ENCODE measurements at regions not wholly inside any gene's neighbourhood (a gene's known extent, or its start where the extent isn't known, plus 50 kb on each side); places are given as distances from the start of the nearest gene placed in this dataset.
"Not testable (repeated sequence)": the region's sequence is repeated elsewhere in the genome, so short reads cannot be mapped to it uniquely, and the experiment has no call there.

DNA sequence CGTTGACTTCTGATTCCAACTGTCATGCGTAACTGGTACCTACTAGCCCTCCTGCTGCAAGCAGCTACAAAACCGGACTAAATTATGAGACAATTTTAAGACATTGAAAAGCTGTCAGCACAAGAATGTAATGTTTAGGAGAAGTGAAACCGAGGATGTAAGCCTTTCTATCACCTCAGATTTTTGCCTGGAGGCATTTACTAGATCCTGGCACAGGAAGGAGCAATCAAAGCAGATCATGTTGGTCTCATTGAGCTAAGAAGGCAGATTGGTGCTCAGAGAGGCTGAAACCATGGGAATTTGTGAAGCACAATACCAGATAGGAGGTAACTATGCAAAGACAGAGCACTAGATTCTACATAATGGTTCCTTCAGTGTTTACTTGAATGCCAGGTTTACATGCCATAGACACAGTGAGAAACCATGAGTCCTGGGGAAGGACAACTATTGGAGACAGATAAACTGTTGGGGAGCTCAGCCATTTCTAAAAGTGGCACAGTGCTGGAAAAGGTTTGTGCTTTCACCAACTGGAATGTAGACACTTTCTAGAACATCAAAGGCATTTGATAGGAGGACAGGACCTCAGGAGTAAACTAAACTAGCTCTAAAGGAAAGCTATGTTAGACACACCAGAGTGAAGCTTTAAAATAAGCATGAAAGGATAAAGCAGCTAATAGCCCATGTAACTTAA lies 179.4 kb downstream of the LYPLAL1 start:
- DNase-seq (ENCODE audit: low read depth) = no peak

DNA sequence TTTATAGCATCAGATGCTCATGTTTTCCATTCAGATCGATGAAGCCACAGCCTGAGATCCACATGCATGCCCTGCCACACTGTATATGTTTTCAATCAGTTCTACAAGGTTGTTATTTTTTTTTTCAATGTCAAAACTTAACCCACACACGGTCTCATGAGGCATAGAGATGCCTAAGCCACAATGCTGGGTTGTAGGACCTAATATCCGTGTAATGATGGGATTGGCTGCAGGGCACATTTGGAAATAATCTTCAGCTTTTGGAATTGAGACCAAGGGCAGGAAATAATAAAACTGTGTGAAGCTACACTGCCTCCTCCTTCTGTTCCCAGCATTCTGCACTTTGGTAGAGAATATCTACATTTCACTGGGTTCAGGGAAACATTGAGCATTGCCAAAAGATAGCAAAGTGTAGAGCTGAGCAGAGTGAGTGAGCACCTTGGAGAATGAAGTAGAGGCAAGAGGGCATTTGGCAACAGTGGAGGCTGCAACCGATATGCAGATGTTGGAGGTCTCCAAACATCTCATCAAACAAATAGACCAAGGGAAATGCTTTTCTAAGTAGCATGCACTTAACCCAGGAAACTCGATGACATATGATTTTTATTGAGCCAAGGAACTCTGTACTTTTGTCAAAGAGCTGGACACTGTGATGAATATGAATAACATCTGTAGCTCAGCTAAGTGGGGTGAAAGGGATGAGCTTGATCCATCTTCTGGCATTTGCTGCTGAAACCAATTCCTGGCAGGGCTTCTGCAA lies 176.7 kb downstream of the LYPLAL1 start:
- DNase-seq (ENCODE audit: low read depth) = no peak

DNA sequence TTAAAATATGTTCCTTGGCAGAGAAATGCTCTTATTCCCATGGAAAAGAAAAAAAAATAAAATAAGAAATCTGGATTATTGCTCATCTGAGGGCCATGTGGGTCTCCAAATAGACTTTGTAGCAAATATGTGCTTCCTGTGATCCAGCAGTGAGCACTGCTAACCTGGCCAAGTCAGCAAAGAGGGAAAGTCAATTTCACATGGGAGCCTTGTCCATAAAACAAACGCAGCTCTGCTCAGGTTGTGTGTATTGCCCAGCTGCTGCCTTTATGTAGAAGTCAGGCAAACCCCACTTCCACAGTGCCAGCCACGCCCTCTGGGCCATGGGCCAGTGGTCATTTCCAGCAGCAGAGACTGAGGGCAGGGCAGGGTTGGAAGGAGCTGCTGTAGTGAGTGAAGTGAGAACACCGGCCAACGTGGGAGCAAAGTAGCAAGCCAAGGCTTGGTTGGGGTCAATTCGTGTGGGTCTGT lies 174.3 kb downstream of the LYPLAL1 start:
- no peak for DNase-seq (ENCODE audit: low read depth)

DNA sequence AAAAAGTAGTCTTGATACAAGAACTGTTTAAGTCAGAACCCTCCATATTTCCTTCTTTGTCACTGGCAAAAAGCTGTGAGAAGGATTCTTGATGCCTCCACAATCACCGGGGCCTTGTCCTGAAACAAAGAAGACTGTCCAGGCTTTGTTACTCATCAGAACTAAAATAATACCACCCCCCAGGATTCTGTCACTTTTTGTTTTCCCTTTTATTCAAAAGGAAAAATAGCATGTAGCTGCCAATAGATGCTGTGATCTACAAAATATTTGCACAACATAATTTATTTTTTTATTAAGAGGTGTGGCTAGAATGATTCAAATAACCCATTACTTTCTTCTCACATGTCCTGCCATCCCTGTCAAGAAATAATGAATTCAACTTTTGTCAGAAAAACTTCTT lies 173.7 kb downstream of the LYPLAL1 start:
- DNase-seq (ENCODE audit: low read depth) = no peak

DNA sequence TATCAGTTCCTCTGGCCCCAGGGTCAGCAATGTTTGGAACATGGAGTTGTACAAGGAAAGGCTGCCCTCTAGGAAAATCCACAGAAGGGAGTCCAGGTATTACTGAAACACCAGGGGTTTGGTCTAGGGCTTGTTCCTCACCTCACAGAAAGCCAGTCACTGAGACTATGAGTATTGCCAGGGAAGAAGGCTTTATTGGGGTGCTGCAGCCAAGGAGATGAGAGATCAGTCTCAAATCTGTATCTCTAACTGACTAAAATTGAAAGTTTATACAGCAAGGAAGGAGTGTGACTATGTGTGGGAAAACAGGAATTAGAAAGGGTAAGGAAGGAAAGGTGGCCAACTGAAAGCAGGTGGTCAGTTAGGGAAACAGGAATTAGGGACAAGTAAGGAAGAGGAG lies 172.3 kb downstream of the LYPLAL1 start:
- no peak for DNase-seq (ENCODE audit: low read depth)

DNA sequence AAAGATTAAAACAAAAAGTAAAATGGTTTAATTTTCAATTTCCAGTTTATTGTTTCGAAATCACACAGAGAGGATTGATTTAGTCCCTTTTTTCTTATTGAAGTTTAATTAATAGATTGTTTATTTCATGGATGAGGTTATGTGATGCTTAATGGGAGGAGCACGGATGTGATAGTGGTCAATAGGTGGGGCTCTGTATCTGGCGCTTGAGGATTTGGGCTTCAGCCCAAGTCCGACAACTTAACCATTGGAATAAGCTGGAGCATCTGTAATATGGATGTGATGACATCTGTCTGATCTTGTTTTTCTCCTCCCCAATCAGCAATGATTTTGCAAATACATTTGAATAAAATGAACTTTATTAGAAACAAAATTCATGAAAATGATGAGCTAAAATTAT lies 169.2 kb downstream of the LYPLAL1 start:
- no peak for DNase-seq (ENCODE audit: low read depth)

DNA sequence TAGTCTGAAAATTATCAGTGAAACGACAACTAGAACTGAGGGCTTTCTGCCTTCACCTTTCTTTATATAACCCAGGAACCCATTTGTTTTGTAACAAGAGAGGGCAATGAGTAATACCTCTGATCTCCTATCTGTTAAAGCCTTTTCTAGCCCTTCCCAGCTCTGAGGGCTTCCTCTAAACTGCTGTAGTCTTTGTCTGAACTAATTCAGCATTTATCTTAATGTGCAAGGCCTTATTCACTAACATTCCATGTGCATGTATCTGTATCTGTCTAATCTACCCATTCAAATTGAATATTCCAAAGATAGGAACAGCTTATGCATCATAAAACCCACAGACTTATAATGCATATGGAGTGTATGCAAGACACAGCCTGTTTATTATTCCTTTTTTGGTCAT lies 167.1 kb downstream of the LYPLAL1 start:
- no peak for DNase-seq (ENCODE audit: low read depth)

DNA sequence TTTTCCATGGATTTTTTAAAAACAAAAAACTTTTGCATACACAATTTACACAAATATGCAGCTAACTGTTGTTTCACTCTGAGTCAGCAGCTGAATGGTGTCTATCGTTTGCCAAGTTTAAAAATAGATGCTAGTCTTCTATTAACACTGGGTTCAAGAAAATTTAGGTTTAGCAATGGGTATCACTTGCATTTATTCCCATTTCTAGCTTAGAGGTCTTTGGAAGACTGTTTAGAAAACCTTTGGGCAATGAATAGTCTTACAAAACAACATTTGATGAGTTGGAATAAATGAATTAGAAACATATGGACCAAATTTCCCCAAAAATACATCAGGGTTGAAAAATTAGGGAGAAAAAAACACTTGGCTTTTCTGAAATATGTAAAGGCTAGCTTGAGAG lies 165.8 kb downstream of the LYPLAL1 start:
- DNase-seq (ENCODE audit: low read depth) = no peak

DNA sequence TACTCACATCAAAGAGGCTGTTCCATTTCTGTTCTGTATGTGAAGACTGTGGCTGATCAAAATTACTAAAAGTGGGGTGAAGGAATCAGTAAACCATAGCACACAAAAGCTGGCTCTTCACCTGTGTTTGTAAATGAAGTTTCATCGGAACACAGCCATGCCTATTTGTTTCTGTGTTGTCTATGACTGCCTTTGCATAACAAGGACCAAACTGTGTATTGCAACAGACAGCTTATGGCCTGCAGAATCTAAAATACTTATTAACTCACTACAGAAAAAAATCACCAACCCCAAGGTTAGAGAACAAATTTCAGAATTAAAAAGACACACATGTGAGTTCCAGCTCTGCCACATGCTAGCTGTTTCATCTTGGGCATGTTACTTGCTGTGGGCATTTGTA lies 163.9 kb downstream of the LYPLAL1 start:
- DNase-seq (ENCODE audit: low read depth) = no peak

DNA sequence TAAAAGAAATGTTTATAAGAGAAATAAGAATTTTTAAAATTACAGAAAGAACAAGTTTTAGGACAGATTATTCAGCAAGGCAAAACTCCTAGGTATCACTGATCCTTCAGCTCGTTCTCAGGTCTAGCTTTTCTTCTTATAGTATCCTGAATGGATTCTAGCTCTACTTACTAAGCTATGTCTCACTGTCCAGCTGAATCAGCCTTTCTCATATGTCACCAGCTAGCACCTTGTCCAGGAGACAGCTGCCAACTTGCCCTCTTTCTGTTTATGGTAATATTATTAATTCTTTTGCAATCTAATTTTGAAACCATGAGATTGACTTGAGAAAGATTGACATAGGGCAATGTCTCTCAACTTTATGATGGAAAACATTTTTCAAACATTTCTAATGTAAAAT lies 159.9 kb downstream of the LYPLAL1 start:
- no peak for DNase-seq (ENCODE audit: low read depth)

DNA sequence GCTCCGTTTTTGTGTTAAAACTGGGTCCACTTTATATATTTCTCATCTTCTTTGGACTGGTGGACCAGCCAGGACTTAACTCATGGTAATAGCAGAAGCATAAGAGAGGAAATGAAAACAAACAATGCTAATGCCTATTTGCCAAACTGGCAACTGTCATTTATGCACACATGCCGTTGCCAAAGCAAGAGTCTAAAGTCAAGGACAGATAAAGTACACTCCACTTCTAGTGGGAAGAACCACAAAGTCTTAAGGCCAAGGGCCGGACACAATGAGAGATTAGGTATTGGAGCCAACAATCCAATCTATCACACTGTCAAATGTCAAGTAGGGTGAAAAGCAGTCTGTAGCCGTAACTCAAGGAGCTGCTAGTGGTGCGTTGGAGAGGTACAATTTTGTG lies 157.7 kb downstream of the LYPLAL1 start:
- no peak for DNase-seq (ENCODE audit: low read depth)

DNA sequence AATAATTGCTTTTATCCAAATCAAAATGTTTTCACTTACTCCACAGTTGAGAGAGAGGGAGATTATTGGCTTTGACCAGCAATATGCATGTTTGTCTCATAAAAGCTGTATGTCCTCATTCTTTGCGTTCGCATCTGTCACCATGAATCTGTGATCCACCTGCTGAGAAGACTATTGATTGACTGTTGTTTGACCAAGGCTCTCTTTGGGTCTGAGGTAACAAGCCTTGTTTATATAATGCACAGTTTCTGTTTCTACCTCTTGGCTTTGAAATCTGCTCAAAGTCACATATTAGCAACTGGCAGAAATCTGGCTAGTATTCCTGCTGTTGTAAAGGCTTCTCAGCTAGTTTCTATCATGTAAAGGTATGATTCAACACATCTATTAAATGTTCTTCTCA lies 157.0 kb downstream of the LYPLAL1 start:
- no peak for DNase-seq (ENCODE audit: low read depth)

DNA sequence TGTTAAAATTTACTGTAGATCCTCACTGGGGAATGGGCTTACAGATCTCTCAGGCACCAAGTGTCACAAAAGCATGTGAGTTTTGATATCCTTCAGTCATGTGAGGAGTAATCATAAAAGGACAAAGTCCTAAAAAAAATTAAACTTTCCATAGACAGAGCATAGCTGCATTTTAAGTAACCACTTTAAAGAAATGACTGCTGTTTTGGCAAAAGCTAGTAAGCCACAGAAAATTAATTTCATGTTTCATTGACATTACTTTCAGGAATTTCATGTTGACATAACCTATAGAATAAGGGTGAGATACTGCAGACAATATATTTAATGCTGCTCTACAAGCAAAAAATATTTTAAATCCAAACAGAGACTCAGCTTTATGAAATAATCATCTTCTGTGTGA lies 156.3 kb downstream of the LYPLAL1 start:
- no peak for DNase-seq (ENCODE audit: low read depth)

DNA sequence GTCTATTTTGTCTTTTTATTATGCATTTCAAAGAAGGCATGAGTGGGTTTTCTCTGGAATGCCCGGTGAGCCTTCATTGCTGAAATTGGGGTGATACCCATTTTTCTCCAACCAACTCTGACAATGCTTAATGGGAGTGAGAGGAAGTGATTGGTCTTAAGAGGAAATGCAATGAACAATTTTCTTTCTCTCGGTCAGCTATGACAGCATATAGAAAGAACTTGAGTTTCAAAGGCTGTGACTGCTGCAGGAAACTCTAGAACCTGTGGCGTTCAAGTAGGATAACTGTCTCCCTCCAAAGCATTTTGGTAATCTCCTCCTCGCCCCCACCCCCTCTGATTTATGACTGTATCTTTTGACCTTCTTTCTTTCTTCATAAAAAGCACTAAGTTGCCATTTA lies 155.9 kb downstream of the LYPLAL1 start:
- no peak for DNase-seq (ENCODE audit: low read depth)

DNA sequence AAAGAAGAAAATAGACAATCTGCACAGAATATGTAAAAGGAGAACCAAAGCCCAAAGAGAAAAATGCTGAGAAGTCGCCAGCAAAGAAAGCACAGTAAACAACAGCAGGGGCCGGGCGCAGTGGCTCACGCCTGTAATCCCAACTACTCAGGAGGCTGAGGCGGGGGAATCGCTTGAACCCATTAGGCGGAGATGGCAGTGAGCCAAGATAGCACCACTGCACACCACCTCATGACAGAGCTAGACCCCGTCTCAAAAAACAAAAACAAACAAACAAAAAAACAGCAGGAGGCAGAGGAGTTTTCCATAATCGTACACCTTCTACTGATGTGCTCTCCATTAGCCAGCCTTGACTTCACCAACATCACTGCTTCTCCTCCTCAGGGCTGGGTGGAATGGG lies 153.2 kb downstream of the LYPLAL1 start:
- no peak for DNase-seq (ENCODE audit: low read depth)

DNA sequence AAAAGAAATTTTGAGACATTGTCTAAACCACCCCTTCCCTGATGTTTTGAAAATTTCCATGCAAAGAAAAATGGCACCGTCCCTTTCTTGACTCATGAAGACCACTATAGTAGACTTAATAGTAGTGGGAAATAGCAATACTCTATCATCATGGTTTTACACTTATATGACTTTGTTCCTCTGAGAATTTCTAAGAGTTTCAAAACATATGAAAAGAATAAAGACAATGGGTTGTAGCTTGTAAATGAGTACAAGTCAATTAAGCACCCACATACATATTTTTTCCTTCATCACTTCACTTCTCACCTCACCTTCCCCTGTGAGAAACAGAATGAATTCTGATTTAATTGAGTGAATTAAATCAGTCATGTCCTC lies 151.7 kb downstream of the LYPLAL1 start:
- no peak for DNase-seq (ENCODE audit: low read depth)

DNA sequence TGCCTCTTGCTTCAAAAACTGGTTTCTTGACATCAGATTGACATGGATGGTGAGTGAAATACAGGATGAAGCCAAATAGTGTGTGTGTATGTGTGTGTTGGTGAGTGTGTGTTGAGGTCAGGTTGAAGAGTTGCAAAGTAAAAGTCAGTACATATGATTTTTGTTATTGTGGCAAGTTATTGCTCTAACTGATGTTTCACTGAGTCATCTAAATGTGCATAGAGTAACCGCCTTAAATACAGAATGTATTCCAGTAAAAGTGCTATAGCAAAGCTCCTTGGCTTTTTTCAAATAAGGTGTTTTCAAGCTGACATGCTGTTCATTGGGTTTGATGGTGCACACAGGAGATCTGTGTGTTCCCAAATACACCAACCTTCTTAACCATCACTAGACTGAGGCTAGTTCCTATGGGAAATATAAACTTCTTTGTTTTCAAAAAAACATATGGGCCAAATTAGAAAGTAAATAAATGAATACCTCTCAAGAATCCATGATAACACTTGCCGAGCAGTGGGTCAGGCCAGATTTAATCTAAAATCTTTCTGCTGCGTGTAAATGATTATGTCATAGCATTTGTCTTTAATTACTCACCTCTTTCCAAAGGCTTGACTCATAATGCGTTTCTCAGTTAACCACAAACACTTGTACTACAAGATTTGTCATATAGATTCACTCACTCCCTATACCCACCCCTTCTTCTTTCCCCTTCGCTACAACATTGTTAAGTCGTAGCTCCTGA lies 151.1 kb downstream of the LYPLAL1 start:
- no peak for DNase-seq (ENCODE audit: low read depth)

DNA sequence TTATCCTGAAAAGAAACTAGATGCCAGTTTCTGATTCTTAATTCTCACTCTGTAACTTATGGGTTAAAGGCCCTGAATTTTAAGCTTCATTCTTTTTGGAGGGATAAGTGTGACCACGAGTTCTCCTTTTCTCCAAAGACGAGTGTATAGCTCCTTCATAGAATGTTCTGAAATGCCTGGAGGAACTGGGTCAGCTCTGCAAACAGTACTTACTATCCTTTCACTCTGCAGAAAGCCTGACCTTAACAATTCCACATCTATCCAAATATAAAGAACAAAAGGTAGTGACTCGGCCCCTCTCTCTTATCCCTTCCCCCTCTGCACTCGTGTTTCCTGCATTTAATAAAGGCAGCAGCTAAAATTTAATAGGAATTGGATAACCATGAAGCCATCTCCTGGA lies 150.5 kb downstream of the LYPLAL1 start:
- DNase-seq (ENCODE audit: low read depth) = no peak

DNA sequence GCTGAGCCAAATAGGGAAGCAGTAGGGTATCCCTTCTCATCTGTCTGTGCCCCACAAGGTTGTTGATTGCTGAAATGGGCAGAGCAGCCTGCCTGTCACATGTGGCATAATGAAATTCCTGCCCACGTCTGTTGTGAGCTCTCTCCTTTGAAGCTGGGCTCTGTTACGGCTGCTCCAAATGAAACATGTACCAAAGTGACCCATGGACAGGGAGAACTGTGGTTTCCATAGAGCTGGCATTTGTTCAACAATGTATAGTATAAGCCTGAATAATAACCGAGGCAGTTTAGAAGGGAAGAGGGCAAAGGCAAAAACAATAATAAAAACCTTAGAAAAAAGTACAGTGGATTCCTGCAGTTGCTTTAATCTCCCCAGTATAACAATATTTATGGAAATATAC lies 149.7 kb downstream of the LYPLAL1 start:
- DNase-seq (ENCODE audit: low read depth) = no peak

DNA sequence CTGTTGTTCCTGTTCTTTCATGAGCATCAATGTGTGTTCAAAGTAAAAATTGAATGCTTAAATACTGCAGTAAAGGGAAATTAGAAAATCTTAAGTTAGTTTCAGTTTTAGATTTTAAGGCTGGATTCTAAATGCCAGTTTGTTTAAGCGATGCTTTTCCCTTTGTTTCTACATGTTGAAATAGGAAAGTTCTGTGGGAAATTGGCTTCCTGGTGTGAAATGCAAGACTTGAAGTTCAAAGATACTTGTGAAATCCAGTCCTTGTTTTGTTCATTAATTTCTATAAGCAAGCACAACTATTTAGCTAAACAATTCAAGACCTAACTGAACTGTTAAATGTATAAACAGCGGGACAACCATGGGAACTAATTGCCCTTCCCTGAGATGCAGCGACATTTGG lies 149.1 kb downstream of the LYPLAL1 start:
- no peak for DNase-seq (ENCODE audit: low read depth)

DNA sequence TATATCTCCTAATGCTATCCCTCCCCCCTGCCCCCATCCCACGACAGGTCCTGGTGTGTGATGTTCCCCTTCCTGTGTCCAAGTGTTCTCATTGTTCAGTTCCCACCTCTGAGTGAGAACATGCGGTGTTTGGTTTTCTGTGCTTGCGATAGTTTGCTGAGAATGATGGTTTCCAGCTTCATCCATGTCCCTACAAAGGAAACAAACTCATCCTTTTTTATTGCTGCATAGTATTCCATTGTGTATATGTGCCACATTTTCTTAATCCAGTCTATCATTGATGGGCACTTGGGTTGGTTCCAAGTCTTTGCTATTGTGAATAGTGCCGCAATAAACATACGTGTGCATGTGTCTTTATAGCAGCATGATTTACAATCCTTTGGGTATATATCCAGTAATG lies 146.9 kb downstream of the LYPLAL1 start:
- DNase-seq (ENCODE audit: low read depth) = not testable (repeated sequence)

DNA sequence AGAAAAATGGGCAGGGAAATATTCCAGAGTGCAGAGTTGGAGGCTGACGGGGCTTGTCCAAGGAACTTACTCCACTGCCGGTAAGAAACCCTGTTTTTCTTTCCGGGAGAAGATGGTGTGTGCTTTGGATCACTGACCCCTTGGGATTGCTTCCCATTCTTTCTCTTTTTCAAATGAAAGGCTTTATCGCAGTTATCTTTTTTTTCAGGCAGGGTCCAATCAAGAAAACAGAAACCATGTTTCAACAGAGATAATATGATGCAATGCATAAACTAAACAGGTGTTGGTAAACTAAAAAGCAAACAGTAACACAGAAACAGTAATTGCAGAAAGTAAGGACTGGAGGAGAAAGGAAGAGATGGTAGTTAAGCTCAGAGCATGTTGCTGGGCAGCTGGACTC lies 145.1 kb downstream of the LYPLAL1 start:
- no peak for DNase-seq (ENCODE audit: low read depth)

DNA sequence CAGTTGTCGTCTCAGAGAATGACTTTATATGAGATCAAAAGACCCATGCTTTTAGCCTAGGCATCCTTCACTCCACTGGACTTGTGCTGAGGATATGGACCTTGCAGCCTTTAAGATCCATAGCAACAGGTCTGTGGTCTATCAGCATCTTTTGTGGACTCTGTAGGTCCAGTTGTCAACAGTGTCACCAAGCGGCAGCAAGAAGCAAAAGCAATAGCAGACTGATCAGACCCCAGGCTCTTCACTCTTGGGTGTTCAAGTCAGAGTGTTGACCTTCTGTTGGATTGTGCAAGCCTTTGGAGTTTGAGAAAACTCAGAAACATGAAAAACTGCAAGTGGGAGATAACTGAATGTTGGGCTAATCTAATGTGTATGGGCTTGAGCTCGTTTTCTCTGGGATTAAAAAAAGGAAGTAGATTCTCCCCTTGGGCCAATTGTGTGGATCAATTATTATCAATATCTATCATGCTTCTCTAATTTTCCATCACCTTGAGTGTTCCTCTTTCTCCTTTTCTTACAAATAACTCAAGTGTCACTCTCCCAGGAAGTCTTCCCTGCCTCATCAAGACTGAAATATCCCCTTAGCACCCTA lies 144.2 kb downstream of the LYPLAL1 start:
- DNase-seq (ENCODE audit: low read depth) = no peak
